Activated naive CD4-positive, alpha-beta T cell treated with anti-CD3 and anti-CD28 coated beads, Interleukin-2, amount 50 U/mL, for 16 hours (primary cell): ENCODE measurements at regions not wholly inside any gene's neighbourhood (a gene's known extent, or its start where the extent isn't known, plus 50 kb on each side); places are given as distances from the start of the nearest gene placed in this dataset.

Experiments used
- DNase-seq: peaks from one replicate; pipeline ENCODE4 v3.0.0-alpha.2; 2020

- DNase-seq = peak; percentile 6
Observed at GRCh38 chr21:43301409-43302061, 125.4 kb downstream of the SIK1 start.

GRCh38 chr21:43300496-43301408, 126.2 kb downstream of the SIK1 start:
- no peak for DNase-seq

- no peak for DNase-seq
Observed at GRCh38 chr21:43299441-43300277, 127.3 kb downstream of the SIK1 start.

- no peak for DNase-seq
Observed at GRCh38 chr21:43298546-43299440, 128.1 kb downstream of the SIK1 start.

- DNase-seq = no peak
Observed at GRCh38 chr21:43297989-43298388, 128.9 kb downstream of the SIK1 start.

GRCh38 chr21:43297391-43297981, 128.7 kb downstream of the CRYAA start:
- no peak for DNase-seq

GRCh38 chr21:43295066-43295958, 126.5 kb downstream of the CRYAA start:
- DNase-seq = no peak

GRCh38 chr21:43294194-43294902, 125.5 kb downstream of the CRYAA start:
- no peak for DNase-seq

GRCh38 chr21:43292866-43293142, 124.0 kb downstream of the CRYAA start:
- DNase-seq = no peak

GRCh38 chr21:43292041-43292865, 123.4 kb downstream of the CRYAA start:
- no peak for DNase-seq

- no peak for DNase-seq
Observed at GRCh38 chr21:43291347-43291950, 122.6 kb downstream of the CRYAA start.

- DNase-seq = no peak
Observed at GRCh38 chr21:43290421-43291346, 121.9 kb downstream of the CRYAA start.

GRCh38 chr21:43289966-43290365, 121.2 kb downstream of the CRYAA start:
- no peak for DNase-seq

GRCh38 chr21:43289442-43289841, 120.6 kb downstream of the CRYAA start:
- DNase-seq = no peak

GRCh38 chr21:43287795-43288755, 119.3 kb downstream of the CRYAA start:
- no peak for DNase-seq

GRCh38 chr21:43287111-43287760, 118.4 kb downstream of the CRYAA start:
- no peak for DNase-seq
